HEK293 (cell line): ENCODE measurements at regions not wholly inside any gene's neighbourhood (a gene's known extent, or its start where the extent isn't known, plus 50 kb on each side); places are given as distances from the start of the nearest gene placed in this dataset.

Experiments used
- CTCF ChIA-PET: fragments of 350-600 bp; formaldehyde crosslinking; extraction: SDS; loops from one replicate; lab custom pipeline; 2021; ENCODE audit warnings: antibody characterized with exemption; lab: Yijun Ruan, JAX
- POLR2A ChIA-PET: fragments of 300-600 bp; formaldehyde crosslinking; extraction: SDS; loops from one replicate; lab custom pipeline; 2020; ENCODE audit warnings: antibody characterized with exemption, inconsistent platforms; lab: Yijun Ruan, JAX
- H3K27ac ChIP-seq: fragments of 200-500 bp; sonication (Bioruptor generic); 2 replicates; pipeline ENCODE4 v1.5.1; 2014; ENCODE audit warnings: low read depth, low read length, control low read depth, inconsistent platforms; ENCODE audit errors: extremely low read depth
- H3K36me3 ChIP-seq, 2 experiments: fragments of 200-500 bp in 1 of 2; sonication (Bioruptor generic) in 1 of 2; 1 replicate in 1 of 2; 2 replicates in 1 of 2; pipeline ENCODE4 v1.5.1; 2014 to 2017; ENCODE audit warnings: inconsistent platforms in 2 of 2, low read length in 2 of 2; ENCODE audit not compliant: control insufficient read depth in 2 of 2, insufficient read depth in 1 of 2
- H3K4me1 ChIP-seq: fragments of 200-500 bp; sonication (Bioruptor generic); 2 replicates; pipeline ENCODE4 v1.5.1; 2014; ENCODE audit warnings: mild to moderate bottlenecking, low read length, inconsistent platforms; ENCODE audit not compliant: control insufficient read depth, insufficient read depth
- H3K4me3 ChIP-seq: 2 replicates; pipeline ENCODE4 v1.5.1; 2011; ENCODE audit warnings: low read depth, mild to moderate bottlenecking, control low read depth, low read length, moderate library complexity
- H3K9me3 ChIP-seq: fragments of 200-500 bp; sonication (Bioruptor generic); 2 replicates; pipeline ENCODE4 v1.5.1; 2014; ENCODE audit warnings: low read depth, low read length, inconsistent platforms; ENCODE audit not compliant: control insufficient read depth, insufficient read depth
- EGR2 ChIP-seq: fragments of 450-650 bp; formaldehyde crosslinking; IDR thresholded peaks from 2 replicates; pipeline ENCODE4 v1.5.1; 2016; ENCODE audit warnings: low read depth, missing biosample characterization, missing genetic modification characterization
- ZBTB17 ChIP-seq: fragments of 450-650 bp; formaldehyde crosslinking; IDR thresholded peaks from 2 replicates; pipeline ENCODE4 v1.5.1; 2016; ENCODE audit warnings: missing biosample characterization, missing genetic modification characterization
- ZNF138 ChIP-seq: fragments of 450-650 bp; formaldehyde crosslinking; IDR thresholded peaks from 2 replicates; pipeline ENCODE4 v1.5.1; 2016; ENCODE audit warnings: missing biosample characterization, missing genetic modification characterization, borderline replicate concordance
- ZNF184 ChIP-seq: fragments of 450-650 bp; IDR thresholded peaks from 2 replicates; pipeline ENCODE4 v1.5.1; 2018; ENCODE audit warnings: missing biosample characterization, mild to moderate bottlenecking, missing genetic modification characterization
- ZNF19 ChIP-seq: fragments of 450-650 bp; formaldehyde crosslinking; IDR thresholded peaks from 2 replicates; pipeline ENCODE4; 2016; ENCODE audit warnings: missing biosample characterization, missing genetic modification characterization, low read depth
- ZNF211 ChIP-seq: fragments of 450-650 bp; formaldehyde crosslinking; IDR thresholded peaks from 2 replicates; pipeline ENCODE4 v1.5.1; 2016; ENCODE audit warnings: low read depth, missing biosample characterization, missing genetic modification characterization
- ZNF214 ChIP-seq: fragments of 450-650 bp; formaldehyde crosslinking; IDR thresholded peaks from 2 replicates; pipeline ENCODE4 v1.5.1; 2017; ENCODE audit warnings: missing biosample characterization, mild to moderate bottlenecking, missing genetic modification characterization, borderline replicate concordance
- ZNF302 ChIP-seq: fragments of 450-650 bp; formaldehyde crosslinking; IDR thresholded peaks from 2 replicates; pipeline ENCODE4 v1.5.1; 2016; ENCODE audit warnings: missing biosample characterization, missing genetic modification characterization, low read depth
- ZNF335 ChIP-seq: fragments of 450-650 bp; formaldehyde crosslinking; conservative IDR thresholded peaks from 2 replicates; pipeline ENCODE4 v1.5.1; 2016; ENCODE audit warnings: missing biosample characterization, missing genetic modification characterization
- ZNF391 ChIP-seq: fragments of 450-650 bp; formaldehyde crosslinking; IDR thresholded peaks from 2 replicates; pipeline ENCODE4 v1.5.1; 2016; ENCODE audit warnings: low read depth, missing biosample characterization, missing genetic modification characterization, borderline replicate concordance
- ZNF621 ChIP-seq: fragments of 450-650 bp; formaldehyde crosslinking; IDR thresholded peaks from 2 replicates; pipeline ENCODE4 v1.5.1; 2017; ENCODE audit warnings: missing biosample characterization, missing genetic modification characterization
- ZSCAN30 ChIP-seq: fragments of 450-650 bp; IDR thresholded peaks from 2 replicates; pipeline ENCODE4 v1.5.1; 2018; ENCODE audit warnings: missing biosample characterization, mild to moderate bottlenecking, missing genetic modification characterization, moderate library complexity
- TF ChIP-seq, protein P1 (sequence below): fragments of 450-650 bp; formaldehyde crosslinking; IDR thresholded peaks from 2 replicates; pipeline ENCODE4 v1.5.1; 2016; ENCODE audit warnings: missing biosample characterization, missing genetic modification characterization, borderline replicate concordance
- TF ChIP-seq, protein P2 (sequence below): fragments of 450-650 bp; formaldehyde crosslinking; IDR thresholded peaks from 2 replicates; pipeline ENCODE4 v1.5.1; 2016; ENCODE audit warnings: missing biosample characterization, missing genetic modification characterization
- TF ChIP-seq, protein P3 (sequence below): fragments of 450-650 bp; formaldehyde crosslinking; IDR thresholded peaks from 2 replicates; pipeline ENCODE4 v1.5.1; 2016; ENCODE audit warnings: missing biosample characterization, missing genetic modification characterization
- TF ChIP-seq, protein P4 (sequence below): fragments of 450-650 bp; formaldehyde crosslinking; IDR thresholded peaks from 2 replicates; pipeline ENCODE4; 2016; ENCODE audit warnings: missing biosample characterization, missing genetic modification characterization

DNA sequence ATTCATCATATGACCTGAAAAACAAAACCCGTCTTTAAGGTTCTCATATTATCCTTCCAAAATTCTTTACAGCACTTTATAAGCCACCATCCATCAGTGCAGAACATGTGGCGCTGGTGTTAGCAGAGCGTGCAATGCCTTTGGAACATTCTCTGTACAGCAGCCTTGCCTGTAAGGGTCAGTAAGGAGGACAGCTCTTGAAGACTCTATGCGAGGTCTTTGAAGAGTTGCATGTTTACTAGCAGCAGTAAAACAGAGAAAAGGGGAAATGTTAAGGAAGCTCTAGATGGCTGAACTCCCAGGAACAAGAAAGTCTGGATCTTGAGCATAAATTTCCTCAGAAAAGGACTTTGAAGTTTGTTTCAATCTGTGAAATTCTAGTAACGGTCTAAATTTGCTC, 365.6 kb downstream of the DUSP10 start:
- POLR2A ChIA-PET: no interaction called here
- Histone ChIP-seq H3K4me3 (no peak overlapping the region), H3K36me3 (no peaks in the 10 kb centered on the region), H3K9me3 (no peaks in the 10 kb centered on the region), H3K4me1 (0 out of 2 replicates have a peak, but pooled peaks cover 3% of the 10 kb centered on the region), H3K27ac (no peak overlapping the region)
- TF ChIP-seq ZNF19 (no peak), ZNF138 (tag by site-specific recombination) (no peak), ZNF391 (tag by site-specific recombination) (no peak), EGR2 (tag by site-specific recombination) (no peak), ZBTB17 (tag by site-specific recombination) (no peak), ZSCAN30 (no peak), ZNF211 (tag by site-specific recombination) (no peak), ZNF214 (tag by site-specific recombination) (no peak), ZNF621 (tag by site-specific recombination) (no peak), ZNF302 (tag by site-specific recombination) (no peak), ZNF184 (tag by site-specific recombination) (no peak), ZNF335 (tag by site-specific recombination) (no peak)
- TF ChIP-seq, protein P1, sequence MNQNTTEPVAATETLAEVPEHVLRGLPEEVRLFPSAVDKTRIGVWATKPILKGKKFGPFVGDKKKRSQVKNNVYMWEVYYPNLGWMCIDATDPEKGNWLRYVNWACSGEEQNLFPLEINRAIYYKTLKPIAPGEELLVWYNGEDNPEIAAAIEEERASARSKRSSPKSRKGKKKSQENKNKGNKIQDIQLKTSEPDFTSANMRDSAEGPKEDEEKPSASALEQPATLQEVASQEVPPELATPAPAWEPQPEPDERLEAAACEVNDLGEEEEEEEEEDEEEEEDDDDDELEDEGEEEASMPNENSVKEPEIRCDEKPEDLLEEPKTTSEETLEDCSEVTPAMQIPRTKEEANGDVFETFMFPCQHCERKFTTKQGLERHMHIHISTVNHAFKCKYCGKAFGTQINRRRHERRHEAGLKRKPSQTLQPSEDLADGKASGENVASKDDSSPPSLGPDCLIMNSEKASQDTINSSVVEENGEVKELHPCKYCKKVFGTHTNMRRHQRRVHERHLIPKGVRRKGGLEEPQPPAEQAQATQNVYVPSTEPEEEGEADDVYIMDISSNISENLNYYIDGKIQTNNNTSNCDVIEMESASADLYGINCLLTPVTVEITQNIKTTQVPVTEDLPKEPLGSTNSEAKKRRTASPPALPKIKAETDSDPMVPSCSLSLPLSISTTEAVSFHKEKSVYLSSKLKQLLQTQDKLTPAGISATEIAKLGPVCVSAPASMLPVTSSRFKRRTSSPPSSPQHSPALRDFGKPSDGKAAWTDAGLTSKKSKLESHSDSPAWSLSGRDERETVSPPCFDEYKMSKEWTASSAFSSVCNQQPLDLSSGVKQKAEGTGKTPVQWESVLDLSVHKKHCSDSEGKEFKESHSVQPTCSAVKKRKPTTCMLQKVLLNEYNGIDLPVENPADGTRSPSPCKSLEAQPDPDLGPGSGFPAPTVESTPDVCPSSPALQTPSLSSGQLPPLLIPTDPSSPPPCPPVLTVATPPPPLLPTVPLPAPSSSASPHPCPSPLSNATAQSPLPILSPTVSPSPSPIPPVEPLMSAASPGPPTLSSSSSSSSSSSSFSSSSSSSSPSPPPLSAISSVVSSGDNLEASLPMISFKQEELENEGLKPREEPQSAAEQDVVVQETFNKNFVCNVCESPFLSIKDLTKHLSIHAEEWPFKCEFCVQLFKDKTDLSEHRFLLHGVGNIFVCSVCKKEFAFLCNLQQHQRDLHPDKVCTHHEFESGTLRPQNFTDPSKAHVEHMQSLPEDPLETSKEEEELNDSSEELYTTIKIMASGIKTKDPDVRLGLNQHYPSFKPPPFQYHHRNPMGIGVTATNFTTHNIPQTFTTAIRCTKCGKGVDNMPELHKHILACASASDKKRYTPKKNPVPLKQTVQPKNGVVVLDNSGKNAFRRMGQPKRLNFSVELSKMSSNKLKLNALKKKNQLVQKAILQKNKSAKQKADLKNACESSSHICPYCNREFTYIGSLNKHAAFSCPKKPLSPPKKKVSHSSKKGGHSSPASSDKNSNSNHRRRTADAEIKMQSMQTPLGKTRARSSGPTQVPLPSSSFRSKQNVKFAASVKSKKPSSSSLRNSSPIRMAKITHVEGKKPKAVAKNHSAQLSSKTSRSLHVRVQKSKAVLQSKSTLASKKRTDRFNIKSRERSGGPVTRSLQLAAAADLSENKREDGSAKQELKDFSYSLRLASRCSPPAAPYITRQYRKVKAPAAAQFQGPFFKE (tag by site-specific recombination): no peak
- TF ChIP-seq, protein P2, sequence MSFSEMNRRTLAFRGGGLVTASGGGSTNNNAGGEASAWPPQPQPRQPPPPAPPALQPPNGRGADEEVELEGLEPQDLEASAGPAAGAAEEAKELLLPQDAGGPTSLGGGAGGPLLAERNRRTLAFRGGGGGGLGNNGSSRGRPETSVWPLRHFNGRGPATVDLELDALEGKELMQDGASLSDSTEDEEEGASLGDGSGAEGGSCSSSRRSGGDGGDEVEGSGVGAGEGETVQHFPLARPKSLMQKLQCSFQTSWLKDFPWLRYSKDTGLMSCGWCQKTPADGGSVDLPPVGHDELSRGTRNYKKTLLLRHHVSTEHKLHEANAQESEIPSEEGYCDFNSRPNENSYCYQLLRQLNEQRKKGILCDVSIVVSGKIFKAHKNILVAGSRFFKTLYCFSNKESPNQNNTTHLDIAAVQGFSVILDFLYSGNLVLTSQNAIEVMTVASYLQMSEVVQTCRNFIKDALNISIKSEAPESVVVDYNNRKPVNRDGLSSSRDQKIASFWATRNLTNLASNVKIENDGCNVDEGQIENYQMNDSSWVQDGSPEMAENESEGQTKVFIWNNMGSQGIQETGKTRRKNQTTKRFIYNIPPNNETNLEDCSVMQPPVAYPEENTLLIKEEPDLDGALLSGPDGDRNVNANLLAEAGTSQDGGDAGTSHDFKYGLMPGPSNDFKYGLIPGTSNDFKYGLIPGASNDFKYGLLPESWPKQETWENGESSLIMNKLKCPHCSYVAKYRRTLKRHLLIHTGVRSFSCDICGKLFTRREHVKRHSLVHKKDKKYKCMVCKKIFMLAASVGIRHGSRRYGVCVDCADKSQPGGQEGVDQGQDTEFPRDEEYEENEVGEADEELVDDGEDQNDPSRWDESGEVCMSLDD (tag by site-specific recombination): no peak
- TF ChIP-seq, protein P3, sequence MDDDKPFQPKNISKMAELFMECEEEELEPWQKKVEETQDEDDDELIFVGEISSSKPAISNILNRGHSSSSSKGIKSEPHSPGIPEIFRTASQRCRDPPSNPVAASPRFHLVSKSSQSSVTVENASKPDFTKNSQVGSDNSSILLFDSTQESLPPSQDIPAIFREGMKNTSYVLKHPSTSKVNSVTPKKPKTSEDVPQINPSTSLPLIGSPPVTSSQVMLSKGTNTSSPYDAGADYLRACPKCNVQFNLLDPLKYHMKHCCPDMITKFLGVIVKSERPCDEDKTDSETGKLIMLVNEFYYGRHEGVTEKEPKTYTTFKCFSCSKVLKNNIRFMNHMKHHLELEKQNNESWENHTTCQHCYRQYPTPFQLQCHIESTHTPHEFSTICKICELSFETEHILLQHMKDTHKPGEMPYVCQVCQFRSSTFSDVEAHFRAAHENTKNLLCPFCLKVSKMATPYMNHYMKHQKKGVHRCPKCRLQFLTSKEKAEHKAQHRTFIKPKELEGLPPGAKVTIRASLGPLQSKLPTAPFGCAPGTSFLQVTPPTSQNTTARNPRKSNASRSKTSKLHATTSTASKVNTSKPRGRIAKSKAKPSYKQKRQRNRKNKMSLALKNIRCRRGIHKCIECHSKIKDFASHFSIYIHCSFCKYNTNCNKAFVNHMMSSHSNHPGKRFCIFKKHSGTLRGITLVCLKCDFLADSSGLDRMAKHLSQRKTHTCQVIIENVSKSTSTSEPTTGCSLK (tag by site-specific recombination): no peak
- TF ChIP-seq, protein P4, sequence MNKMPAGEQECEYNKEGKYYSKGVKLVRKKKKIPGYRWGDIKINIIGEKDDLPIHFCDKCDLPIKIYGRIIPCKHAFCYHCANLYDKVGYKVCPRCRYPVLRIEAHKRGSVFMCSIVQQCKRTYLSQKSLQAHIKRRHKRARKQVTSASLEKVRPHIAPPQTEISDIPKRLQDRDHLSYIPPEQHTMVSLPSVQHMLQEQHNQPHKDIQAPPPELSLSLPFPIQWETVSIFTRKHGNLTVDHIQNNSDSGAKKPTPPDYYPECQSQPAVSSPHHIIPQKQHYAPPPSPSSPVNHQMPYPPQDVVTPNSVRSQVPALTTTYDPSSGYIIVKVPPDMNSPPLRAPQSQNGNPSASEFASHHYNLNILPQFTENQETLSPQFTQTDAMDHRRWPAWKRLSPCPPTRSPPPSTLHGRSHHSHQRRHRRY (tag by site-specific recombination): no peak
- CTCF ChIA-PET: no interaction called here
